OCI-LY7 (cell line): ENCODE measurements at regions not wholly inside any gene's neighbourhood (a gene's known extent, or its start where the extent isn't known, plus 50 kb on each side); places are given as distances from the start of the nearest gene placed in this dataset.

ENCODE experiments used
- BruUV-seq: library from RNA; stranded (reverse); fragments of 400-500 nt; replicated peaks from 2 replicates; lab custom pipeline; 2021; lab: Mats Ljungman, UMichigan
- CTCF ChIA-PET: fragments of 300-600 bp; sonication (Branson Sonifier 250); formaldehyde crosslinking; loops from one replicate; lab custom pipeline; 2022; ENCODE audit warnings: antibody characterized with exemption; ENCODE audit not compliant: unreplicated experiment; lab: Charles Lee
- POLR2A ChIA-PET: fragments of 300-600 bp; sonication (Branson Sonifier 250); formaldehyde crosslinking; loops from one replicate; lab custom pipeline; 2022; ENCODE audit warnings: antibody characterized with exemption; lab: Charles Lee
- DNase-seq: peaks from one replicate; pipeline ENCODE4 v3.0.0-alpha.2; 2015; ENCODE audit warnings: low spot score
- H2AFZ ChIP-seq: fragments of 200-600 bp; sonication (generic), shearing (Covaris generic); 2 replicates; pipeline ENCODE4 v1.6.1; 2014; ENCODE audit warnings: mild to moderate bottlenecking, antibody characterized with exemption, low read length, moderate library complexity
- H3K27ac ChIP-seq: fragments of 200-600 bp; sonication (generic); 2 replicates; pipeline ENCODE4 v1.5.1; 2014; ENCODE audit warnings: mixed run types, low read depth, mild to moderate bottlenecking, moderate library complexity, low read length, inconsistent platforms; ENCODE audit not compliant: poor library complexity, severe bottlenecking
- H3K36me3 ChIP-seq: fragments of 200-600 bp; sonication (generic); 2 replicates; pipeline ENCODE4 v1.6.1; 2014; ENCODE audit warnings: mild to moderate bottlenecking, antibody characterized with exemption, low read length, moderate library complexity, mixed read lengths; ENCODE audit not compliant: insufficient read depth
- H3K4me1 ChIP-seq: fragments of 200-600 bp; sonication (generic); 2 replicates; pipeline ENCODE4 v1.5.1; 2014; ENCODE audit warnings: mild to moderate bottlenecking, low read length; ENCODE audit not compliant: insufficient read depth, poor library complexity, severe bottlenecking
- H3K4me2 ChIP-seq: fragments of 200-600 bp; sonication (generic); 2 replicates; pipeline ENCODE4 v1.6.1; 2014; ENCODE audit warnings: mild to moderate bottlenecking, low read length
- H3K4me3 ChIP-seq: fragments of 200-600 bp; sonication (generic); 2 replicates; pipeline ENCODE4 v1.5.1; 2014; ENCODE audit warnings: mild to moderate bottlenecking, low read depth, low read length; ENCODE audit not compliant: poor library complexity, severe bottlenecking
- H3K79me2 ChIP-seq: fragments of 200-600 bp; sonication (generic); 2 replicates; pipeline ENCODE4 v1.6.1; 2016; ENCODE audit warnings: low read depth, mild to moderate bottlenecking, low read length, moderate library complexity, mixed read lengths; ENCODE audit not compliant: insufficient read depth
- H3K9me2 ChIP-seq: fragments of 200-600 bp; sonication (generic); 2 replicates; pipeline ENCODE4 v1.6.1; 2016; ENCODE audit warnings: mild to moderate bottlenecking, low read length, mixed read lengths; ENCODE audit not compliant: insufficient read depth
- H3K9me3 ChIP-seq: fragments of 200-600 bp; sonication (generic); 2 replicates; pipeline ENCODE4 v1.6.1; 2014; ENCODE audit warnings: mild to moderate bottlenecking, mixed run types, low read length, mixed read lengths
- H4K20me1 ChIP-seq: fragments of 200-600 bp; sonication (generic); 2 replicates; pipeline ENCODE4 v1.6.1; 2014; ENCODE audit warnings: mild to moderate bottlenecking, antibody characterized with exemption, low read length, moderate library complexity, mixed read lengths; ENCODE audit not compliant: insufficient read depth
- EZH2phosphoT487 ChIP-seq: fragments of 200-600 bp; sonication (generic); IDR thresholded peaks from 2 replicates; pipeline ENCODE4 v1.6.1; 2018; ENCODE audit warnings: low read depth, borderline replicate concordance, mild to moderate bottlenecking, mixed run types, antibody characterized with exemption, low read length, moderate library complexity, mixed read lengths
- intact Hi-C: fragments of 100-400 bp; cut with micrococcal nuclease; formaldehyde crosslinking; loops from one replicate; pipeline ENCODE4 v1.10.0; 2022; ENCODE audit not compliant: unreplicated experiment
- TF ChIP-seq, protein P1 (sequence below): fragments of 200-600 bp; sonication (generic); conservative IDR thresholded peaks from 2 replicates; pipeline ENCODE4 v1.5.1; 2014; ENCODE audit warnings: mild to moderate bottlenecking, antibody characterized with exemption, low read length, moderate library complexity, mixed read lengths

DNA sequence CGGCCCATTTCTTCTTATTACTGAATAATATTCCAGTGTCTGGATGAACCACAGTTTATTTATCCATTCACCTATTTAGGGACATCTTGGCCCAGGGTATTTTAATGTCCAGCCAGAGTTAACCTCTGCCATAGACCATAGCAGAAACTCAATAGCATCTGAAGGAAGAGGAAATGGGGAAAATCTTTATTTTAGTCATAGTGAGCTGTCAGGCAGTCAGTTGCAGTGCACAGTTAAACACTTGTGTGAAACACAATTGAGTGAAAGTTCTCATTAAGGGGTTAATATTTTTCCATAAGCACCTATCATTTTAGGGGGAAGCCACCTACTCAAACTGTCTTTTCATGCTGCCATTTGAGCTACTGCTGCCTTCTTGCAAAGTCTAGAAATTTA, 197.3 kb upstream of the PPFIA2 start:
- Histone ChIP-seq H4K20me1 (no peaks in the 10 kb centered on the region), H2AFZ (no peak overlapping the region), H3K4me1 (no peaks in the 10 kb centered on the region), H3K9me3 (no peaks in the 10 kb centered on the region), H3K9me2 (no peaks in the 10 kb centered on the region), H3K27ac (no peak overlapping the region), H3K4me2 (no peak overlapping the region), H3K79me2 (no peaks in the 10 kb centered on the region), H3K4me3 (no peak overlapping the region), H3K36me3 (no peaks in the 10 kb centered on the region)
- BruUV-seq = no TSS peak
- intact Hi-C loops = no loop called here
- CTCF ChIA-PET = no interaction called here
- no peak for TF ChIP-seq EZH2phosphoT487
- TF ChIP-seq, protein P1, sequence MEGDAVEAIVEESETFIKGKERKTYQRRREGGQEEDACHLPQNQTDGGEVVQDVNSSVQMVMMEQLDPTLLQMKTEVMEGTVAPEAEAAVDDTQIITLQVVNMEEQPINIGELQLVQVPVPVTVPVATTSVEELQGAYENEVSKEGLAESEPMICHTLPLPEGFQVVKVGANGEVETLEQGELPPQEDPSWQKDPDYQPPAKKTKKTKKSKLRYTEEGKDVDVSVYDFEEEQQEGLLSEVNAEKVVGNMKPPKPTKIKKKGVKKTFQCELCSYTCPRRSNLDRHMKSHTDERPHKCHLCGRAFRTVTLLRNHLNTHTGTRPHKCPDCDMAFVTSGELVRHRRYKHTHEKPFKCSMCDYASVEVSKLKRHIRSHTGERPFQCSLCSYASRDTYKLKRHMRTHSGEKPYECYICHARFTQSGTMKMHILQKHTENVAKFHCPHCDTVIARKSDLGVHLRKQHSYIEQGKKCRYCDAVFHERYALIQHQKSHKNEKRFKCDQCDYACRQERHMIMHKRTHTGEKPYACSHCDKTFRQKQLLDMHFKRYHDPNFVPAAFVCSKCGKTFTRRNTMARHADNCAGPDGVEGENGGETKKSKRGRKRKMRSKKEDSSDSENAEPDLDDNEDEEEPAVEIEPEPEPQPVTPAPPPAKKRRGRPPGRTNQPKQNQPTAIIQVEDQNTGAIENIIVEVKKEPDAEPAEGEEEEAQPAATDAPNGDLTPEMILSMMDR = no peak
- no peak for DNase-seq
- POLR2A ChIA-PET = interaction anchor here (0.7 kb wide), 1 partner anchor 10 kb away, joined by 3 read pairs; no protein-coding TSS in a partner anchor

DNA sequence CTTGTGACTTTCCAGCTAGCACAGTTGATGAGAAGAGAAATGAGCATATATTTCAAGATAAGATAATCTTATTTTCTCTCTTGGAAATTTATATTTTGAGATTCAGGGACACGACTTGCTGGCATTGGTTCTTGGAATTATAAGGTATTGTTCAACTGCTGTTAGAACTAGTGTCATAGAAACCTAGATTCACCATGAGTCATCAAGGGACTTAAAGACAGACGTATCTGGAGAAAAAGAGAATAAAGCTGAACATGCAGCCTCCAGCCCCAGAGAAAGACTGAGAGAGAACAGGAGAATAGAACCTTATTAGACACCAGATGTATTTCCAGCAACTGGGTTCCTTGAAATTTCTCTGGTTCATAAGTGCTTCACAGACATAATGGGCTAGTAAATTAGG, 194.4 kb upstream of the PPFIA2 start:
- H3K36me3 ChIP-seq = no peaks in the 10 kb centered on the region
- intact Hi-C loops = no loop called here
- TF ChIP-seq, protein P1 = no peak
- no peak for TF ChIP-seq EZH2phosphoT487
- no peaks in the 10 kb centered on the region for H3K4me1 ChIP-seq
- no peaks in the 10 kb centered on the region for H3K9me2 ChIP-seq
- H3K27ac ChIP-seq = no peak overlapping the region
- no peak overlapping the region for H3K4me3 ChIP-seq
- no peaks in the 10 kb centered on the region for H3K9me3 ChIP-seq
- H3K79me2 ChIP-seq = no peaks in the 10 kb centered on the region
- no peak overlapping the region for H2AFZ ChIP-seq
- ChIA-PET POLR2A (interaction anchor here (0.9 kb wide), 1 partner anchor 37 kb away, joined by 3 read pairs; no protein-coding TSS in a partner anchor), CTCF (no interaction called here)
- no TSS peak for BruUV-seq
- H3K4me2 ChIP-seq = no peak overlapping the region
- no peak for DNase-seq
- no peaks in the 10 kb centered on the region for H4K20me1 ChIP-seq

DNA sequence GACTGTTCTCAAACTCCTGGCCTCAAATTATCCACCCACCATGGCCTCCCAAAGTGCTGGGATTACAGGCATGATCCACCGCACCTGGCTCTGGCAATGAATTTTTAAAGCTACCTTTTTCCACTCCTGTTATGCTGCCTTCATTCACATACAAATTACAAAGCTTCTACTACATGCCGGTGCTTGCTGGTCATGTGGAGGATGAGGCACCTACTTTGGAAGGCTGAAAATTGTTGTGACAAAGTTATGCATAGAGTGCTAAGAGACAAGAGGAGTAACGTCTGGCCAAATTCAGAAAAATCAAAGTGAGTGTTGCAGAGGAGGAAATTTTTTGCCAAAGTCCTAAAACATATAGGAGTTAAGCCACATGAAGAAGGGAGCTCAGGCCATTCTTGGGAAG, 191.7 kb upstream of the PPFIA2 start:
- ChIA-PET POLR2A (interaction anchor here (0.9 kb wide), 1 partner anchor 10 kb away, joined by 3 read pairs; no protein-coding TSS in a partner anchor), CTCF (no interaction called here)
- Histone ChIP-seq H3K27ac (no peak overlapping the region), H2AFZ (no peak overlapping the region), H3K79me2 (no peaks in the 10 kb centered on the region), H4K20me1 (no peaks in the 10 kb centered on the region), H3K4me2 (no peak overlapping the region), H3K4me3 (no peak overlapping the region), H3K36me3 (no peaks in the 10 kb centered on the region), H3K4me1 (no peaks in the 10 kb centered on the region), H3K9me2 (no peaks in the 10 kb centered on the region), H3K9me3 (no peaks in the 10 kb centered on the region)
- TF ChIP-seq, protein P1 = no peak
- no peak for TF ChIP-seq EZH2phosphoT487
- BruUV-seq = no TSS peak
- DNase-seq = no peak
- intact Hi-C loops = no loop called here
